ENCODE measurements at regions not wholly inside any gene's neighbourhood (a gene's known extent, or its start where the extent isn't known, plus 50 kb on each side); places are given as distances from the start of the nearest gene placed in this dataset.
"Not testable (repeated sequence)": the region's sequence is repeated elsewhere in the genome, so short reads cannot be mapped to it uniquely, and the experiment has no call there.

DNA sequence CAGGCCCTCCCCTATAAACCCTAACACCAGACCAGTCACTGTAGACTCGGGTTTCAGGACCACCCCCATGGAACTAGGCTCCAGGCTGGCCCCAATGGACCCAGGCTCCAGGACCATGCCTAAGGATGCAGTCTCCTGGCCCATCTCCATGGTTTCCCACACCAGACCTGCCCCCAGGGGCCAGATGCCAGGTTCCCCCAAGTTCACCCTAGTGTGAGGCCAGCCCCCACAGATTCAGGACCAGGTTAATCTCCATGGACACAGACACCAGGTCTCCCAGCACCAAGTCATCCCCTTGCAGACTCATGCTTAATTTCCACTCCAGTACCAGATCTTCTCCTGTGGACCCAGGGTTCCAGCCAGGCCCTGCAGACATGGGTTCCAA lies 103.8 kb upstream of the LANCL2 start:
- DNase-seq (ENCODE audit: low read depth in 1 of 2, low spot score in 1 of 2), result no peak
- in situ Hi-C loops (cut with HindIII; ENCODE audit: low pct_unique_long_range_greater_than_20kb, low sequenced_read_pairs), result no loop called here
- TF ChIP-seq JUND (IDR thresholded peaks at IDR 0.05; ENCODE audit: low read depth), result no peak

DNA sequence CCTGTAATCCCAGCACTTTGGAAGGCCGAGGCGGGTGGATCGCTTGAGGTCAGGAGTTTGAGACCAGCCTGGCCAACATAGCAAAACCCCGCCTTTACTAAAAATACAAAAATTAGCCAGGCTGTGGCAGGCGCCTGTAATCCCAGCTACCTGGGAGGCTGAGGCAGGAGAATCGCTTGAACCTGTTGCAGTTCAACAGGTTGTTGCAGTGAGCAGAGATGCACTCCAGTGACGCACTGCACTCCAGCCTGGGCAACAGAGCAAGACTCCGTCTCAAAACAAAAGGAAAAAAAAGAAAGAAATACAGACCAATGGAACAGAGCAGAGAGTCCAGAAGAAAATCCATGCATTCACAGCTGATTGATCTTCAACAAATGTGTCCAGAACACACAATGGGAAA lies 99.8 kb upstream of the LANCL2 start:
- DNase-seq (ENCODE audit: low read depth in 1 of 2, low spot score in 1 of 2); in situ Hi-C loops (cut with HindIII; ENCODE audit: low pct_unique_long_range_greater_than_20kb, low sequenced_read_pairs): not testable (repeated sequence)

DNA sequence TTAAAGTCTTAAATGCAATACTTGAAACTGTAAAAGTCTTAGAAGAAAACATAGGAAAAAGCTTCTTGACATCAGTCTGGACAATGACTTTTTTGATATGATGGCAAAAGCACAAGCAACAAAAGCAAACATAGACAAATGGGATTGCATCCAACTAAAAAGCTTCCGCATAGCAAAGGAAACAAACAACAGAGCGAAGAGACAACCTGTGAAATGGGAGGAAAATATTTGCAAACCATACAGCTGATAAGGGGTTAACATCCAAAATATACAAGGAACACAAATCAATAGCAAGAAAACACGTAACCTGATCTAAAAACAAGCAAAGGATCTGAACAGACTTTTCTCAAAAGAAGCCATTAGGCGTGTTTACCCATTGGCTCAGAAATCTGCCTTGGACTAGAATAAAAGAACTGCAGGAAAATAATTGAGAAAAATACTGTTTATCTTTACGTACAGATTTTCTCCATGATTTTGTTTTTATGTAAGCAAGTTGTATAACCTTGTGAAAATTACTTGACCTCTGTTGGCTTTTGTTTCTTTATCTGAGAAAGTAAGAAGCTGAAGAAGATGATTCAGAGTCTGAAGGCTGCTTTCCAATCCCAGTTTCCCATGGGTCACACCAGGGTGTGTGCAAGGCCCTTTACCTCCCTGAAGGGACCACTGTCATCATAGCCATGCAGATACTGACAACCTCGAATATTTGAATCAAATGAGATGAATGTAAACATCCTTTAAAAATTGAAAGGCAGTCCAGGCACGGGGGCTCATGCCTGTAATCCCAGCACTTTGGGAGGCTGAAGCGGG lies 99.1 kb upstream of the LANCL2 start:
- in situ Hi-C loops (cut with HindIII; ENCODE audit: low pct_unique_long_range_greater_than_20kb, low sequenced_read_pairs), result no loop called here
- TF ChIP-seq JUND (IDR thresholded peaks at IDR 0.05; ENCODE audit: low read depth), result no peak
- DNase-seq (ENCODE audit: low read depth in 1 of 2, low spot score in 1 of 2), result peak in 1 of 2 experiments; percentile 35

DNA sequence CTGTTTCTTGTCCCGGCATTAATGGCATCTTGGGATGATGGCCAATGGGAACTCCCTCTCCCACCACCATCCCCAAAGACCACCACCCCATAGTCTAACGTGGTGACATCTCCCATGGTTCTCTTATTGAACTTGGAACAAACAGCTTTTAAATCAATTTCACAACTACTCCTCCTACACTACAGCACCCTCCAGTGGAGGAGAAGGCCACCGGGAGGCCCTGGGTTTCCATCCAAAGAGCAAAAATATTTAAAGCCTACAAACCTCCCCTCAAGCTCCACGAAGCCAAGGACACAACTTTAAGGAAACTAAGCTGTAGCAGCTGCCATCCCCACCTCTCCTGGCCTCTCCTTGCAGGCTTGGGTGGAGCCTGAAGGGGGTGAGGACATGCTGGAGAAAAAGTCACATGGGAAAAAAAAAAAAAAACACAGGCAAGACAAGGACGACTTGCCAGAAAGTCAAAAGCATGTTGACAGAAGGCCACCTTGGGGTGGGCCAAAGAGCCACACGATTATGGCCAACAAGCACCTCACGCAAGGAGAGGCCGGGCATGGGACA lies 94.0 kb upstream of the LANCL2 start:
- in situ Hi-C loops (cut with HindIII; ENCODE audit: low pct_unique_long_range_greater_than_20kb, low sequenced_read_pairs), result no loop called here
- no peak for TF ChIP-seq JUND (IDR thresholded peaks at IDR 0.05; ENCODE audit: low read depth)
- DNase-seq (ENCODE audit: low read depth in 1 of 2, low spot score in 1 of 2), result peak in 1 of 2 experiments; percentile 62

DNA sequence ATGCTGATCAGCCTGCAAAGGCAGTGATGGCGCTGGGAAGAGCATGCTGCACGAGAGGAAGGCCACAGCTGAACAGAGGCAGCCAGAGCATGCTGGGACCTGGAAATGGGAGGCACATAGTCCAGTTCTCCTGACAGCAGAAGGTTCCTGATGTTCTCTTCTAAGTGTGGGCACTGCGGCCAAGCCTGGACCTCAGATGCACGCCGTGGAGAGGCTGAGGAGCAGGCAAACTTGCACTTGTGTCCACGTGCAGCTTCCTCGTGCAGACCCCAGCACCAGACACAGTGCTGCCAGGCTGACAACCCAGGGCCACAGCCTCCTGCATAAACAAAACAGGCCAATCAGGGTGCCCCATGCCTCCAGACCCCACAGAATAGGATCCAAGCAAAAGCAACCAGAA lies 93.5 kb upstream of the LANCL2 start:
- no peak for TF ChIP-seq JUND (IDR thresholded peaks at IDR 0.05; ENCODE audit: low read depth)
- no peak for DNase-seq (ENCODE audit: low read depth in 1 of 2, low spot score in 1 of 2)
- in situ Hi-C loops (cut with HindIII; ENCODE audit: low pct_unique_long_range_greater_than_20kb, low sequenced_read_pairs), result no loop called here

DNA sequence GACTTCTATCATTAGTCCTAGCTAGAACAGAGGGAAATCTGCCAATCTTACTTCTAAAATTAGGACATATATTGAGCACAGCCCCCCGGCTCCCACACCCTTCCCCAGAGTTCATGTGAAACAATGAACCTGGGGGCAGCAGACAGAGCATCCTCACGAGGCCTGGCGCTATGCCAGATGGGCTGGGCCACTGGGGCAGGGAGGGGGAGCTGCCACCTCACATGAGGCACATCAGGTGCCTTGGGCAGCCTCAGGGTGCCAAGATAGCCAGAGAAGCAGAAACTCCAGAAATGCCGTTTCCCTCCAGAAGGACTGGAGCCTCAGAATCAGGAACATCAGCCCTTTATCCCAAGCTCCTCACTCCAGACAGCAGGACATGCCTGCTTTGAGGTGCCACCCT lies 92.8 kb upstream of the LANCL2 start:
- in situ Hi-C loops (cut with HindIII; ENCODE audit: low pct_unique_long_range_greater_than_20kb, low sequenced_read_pairs), result no loop called here
- TF ChIP-seq JUND (IDR thresholded peaks at IDR 0.05; ENCODE audit: low read depth), result no peak
- no peak for DNase-seq (ENCODE audit: low read depth in 1 of 2, low spot score in 1 of 2)

DNA sequence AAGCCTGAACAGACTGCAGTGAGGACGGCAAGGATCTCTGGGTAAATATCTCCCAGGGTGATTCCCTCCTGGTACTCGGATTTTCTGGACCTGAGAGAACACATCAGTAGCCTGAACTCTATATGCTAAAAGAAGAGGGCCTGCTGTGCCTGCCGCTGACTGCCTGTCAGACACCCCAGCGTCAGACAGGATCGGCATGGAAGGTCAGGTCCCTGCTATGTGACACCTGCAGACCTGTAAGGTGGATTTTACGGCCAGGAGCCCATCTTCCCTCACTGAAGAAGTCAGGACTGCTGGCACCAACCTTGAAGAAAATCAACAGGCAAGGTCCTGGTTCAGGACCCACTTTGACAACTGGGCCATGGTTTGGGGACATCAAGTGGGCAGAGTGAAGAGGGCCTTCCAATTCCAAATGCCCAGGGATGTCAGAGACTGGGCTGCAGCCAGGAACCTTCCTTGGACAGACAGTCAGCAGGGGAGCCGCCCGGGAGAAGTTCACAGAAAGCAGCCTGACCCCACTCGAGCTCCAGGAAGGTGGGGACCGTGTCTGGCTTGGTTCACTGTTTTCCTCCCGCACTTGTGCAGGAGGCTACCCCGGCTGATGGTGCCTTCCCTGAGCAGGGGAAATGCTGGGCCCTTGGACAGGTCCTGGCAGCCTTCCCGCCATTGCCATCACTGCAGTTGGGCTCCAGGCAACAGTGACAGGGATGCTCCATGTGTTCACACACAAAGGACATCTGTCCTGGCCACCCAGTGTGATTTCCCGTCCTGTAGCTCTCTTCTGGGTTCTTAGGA lies 91.8 kb upstream of the LANCL2 start:
- DNase-seq (ENCODE audit: low read depth in 1 of 2, low spot score in 1 of 2), result no peak
- TF ChIP-seq JUND (IDR thresholded peaks at IDR 0.05; ENCODE audit: low read depth), result no peak
- in situ Hi-C loops (cut with HindIII; ENCODE audit: low pct_unique_long_range_greater_than_20kb, low sequenced_read_pairs), result no loop called here

DNA sequence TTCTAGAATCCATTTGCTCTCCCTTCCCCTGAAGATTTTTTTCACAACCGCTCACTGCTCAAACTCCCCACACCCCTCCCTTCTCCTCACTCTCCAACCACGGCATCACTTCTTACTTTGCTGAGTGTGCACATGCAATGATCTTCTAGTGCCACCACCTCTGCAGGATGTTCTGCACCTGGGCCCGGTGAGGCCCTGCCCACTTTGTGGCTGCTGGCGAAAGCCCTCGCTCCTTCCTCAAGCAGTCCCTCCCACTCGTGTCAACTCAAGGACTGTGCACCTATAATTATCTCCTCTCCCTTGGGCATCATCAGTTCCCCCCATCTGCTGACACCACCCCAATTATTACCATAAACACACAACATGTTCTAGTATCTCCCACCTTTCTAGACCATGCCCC lies 91.0 kb upstream of the LANCL2 start:
- TF ChIP-seq JUND (IDR thresholded peaks at IDR 0.05; ENCODE audit: low read depth), result no peak
- in situ Hi-C loops (cut with HindIII; ENCODE audit: low pct_unique_long_range_greater_than_20kb, low sequenced_read_pairs), result no loop called here
- no peak for DNase-seq (ENCODE audit: low read depth in 1 of 2, low spot score in 1 of 2)

DNA sequence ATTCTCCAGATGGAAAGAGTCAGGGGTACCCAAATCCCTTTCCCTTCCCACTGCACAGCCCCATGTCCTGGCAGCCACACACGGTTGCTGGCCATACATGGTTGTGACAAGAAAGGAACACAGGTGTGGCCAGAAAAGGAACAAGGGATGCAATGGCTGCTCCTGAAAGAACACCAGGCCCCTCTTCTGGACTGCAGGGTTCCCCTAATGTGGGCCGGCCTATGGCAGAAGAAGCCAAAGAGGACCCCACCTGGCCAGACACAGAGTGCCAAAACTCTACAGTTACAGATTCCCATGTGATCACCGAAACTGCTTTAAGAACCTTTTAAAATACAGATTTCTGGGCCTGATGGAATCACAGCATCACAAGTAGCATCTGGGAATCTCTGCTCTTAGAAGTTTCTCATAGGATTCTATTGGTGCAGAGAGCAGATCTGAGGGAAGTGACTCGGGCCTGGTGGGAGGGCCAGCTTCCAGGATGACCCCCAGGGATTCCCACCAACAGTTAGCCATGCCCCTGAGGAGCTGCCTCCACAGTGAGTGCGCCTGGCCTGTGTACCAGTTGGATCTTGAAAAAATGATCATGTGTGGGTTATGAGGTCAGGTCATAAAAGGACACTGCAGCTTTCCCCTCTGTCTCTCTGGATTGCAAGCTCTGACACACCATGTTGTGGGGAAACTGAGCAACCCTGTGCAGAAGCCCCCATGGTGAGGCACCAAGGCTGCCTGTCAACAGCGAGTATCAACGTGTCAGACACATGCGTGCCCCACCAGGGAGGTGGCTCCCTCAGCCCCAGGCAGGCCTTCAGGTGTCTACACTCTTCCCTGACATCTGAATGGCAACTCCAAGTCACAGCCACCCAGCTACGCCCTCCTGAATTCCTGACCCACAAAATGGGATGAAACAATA lies 89.6 kb upstream of the LANCL2 start:
- in situ Hi-C loops (cut with HindIII; ENCODE audit: low pct_unique_long_range_greater_than_20kb, low sequenced_read_pairs), result no loop called here

DNA sequence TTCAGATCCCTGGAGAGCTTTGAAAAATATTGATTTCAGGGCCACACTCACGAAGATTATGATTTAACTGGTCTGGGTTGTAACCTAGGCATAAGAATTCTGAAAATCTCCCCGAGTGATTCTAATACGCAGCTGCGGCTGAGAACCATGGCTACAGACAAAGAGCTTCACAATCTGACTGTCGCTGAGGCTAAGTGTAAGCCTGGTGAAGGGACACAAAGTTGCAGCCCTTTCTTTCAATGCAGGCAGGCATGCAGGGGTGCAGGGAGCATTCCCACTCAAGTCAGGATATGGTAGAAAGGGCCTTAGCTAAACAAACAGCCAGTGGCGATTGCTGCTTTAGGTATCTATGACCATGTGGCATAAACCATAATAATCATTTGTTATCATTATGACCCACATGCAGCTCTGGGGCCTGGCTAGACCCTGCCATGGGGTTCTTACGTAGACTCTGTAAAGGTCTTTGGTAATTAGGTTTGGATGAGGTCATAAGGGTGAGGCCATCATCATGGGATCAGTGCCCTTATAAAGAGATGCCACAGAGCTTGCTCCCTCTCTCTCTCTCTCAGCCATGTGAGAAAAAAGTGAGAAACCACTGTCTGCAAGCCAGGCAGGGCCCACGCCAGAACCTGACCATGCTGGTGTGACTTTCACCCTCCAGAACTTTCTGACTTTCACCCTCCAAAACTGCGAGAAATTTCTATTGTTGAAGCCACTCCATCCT lies 88.4 kb upstream of the LANCL2 start:
- in situ Hi-C loops (cut with HindIII; ENCODE audit: low pct_unique_long_range_greater_than_20kb, low sequenced_read_pairs), result no loop called here
- no peak for DNase-seq (ENCODE audit: low read depth in 1 of 2, low spot score in 1 of 2)
- no peak for TF ChIP-seq JUND (IDR thresholded peaks at IDR 0.05; ENCODE audit: low read depth)

More for the DNA sequence above, 89.6 kb upstream of the LANCL2 start:
- no peak for TF ChIP-seq JUND (IDR thresholded peaks at IDR 0.05; ENCODE audit: low read depth)
- no peak for DNase-seq (ENCODE audit: low read depth in 1 of 2, low spot score in 1 of 2)

DNA sequence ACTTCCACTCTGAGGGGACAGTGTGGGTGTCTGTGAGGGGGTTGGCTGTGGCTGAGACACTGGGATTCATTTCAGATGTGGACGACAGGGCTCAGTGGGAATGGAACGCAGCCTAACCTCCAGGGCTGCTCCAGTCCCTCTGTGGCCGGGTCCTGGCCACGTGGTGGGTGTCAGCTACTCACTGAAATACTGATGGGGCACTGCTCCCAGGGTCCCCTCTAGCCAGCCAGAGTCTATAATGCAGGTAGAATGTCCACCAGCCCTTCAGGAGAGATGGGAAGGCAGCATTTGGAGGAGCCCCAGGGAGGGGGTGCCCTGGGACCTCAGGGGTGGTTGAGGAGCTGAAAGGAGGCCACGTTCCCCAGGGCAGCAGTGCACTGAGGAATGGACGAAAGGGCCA lies 87.2 kb upstream of the LANCL2 start:
- no peak for TF ChIP-seq JUND (IDR thresholded peaks at IDR 0.05; ENCODE audit: low read depth)
- in situ Hi-C loops (cut with HindIII; ENCODE audit: low pct_unique_long_range_greater_than_20kb, low sequenced_read_pairs), result no loop called here
- no peak for DNase-seq (ENCODE audit: low read depth in 1 of 2, low spot score in 1 of 2)

DNA sequence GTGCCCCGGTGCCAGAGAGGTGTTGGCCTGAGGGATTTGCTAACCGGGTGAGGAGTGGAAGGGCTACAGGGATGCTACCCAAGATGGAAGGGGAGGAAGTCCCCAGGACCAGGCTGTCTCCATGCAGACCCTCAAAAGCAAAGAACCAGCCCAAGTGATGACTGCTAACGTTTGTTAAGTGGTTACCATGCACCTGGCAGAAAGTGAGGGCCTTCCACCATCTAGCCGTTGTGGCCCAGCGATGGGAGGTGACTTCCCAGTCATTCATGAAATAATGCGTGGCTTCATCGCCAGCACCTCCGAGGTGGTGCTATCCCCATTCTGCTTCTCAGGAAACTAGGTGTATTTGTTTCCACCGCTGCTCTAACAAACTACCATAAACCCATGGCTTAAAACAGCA lies 86.8 kb upstream of the LANCL2 start:
- no peak for TF ChIP-seq JUND (IDR thresholded peaks at IDR 0.05; ENCODE audit: low read depth)
- in situ Hi-C loops (cut with HindIII; ENCODE audit: low pct_unique_long_range_greater_than_20kb, low sequenced_read_pairs), result no loop called here
- no peak for DNase-seq (ENCODE audit: low read depth in 1 of 2, low spot score in 1 of 2)
